GM21786 (cell line): ENCODE measurements at regions not wholly inside any gene's neighbourhood (a gene's known extent, or its start where the extent isn't known, plus 50 kb on each side); places are given as distances from the start of the nearest gene placed in this dataset.
"Not testable (repeated sequence)": the region's sequence is repeated elsewhere in the genome, so short reads cannot be mapped to it uniquely, and the experiment has no call there.

ENCODE experiments used
- ATAC-seq: cut with Tn5 transposase; IDR thresholded peaks from one replicate; pipeline ENCODE4 v1.9.1; 2021; ENCODE audit not compliant: unreplicated experiment

- ATAC-seq: no peak
Measured at GRCh38 chr10:6885284-6885683, 305.2 kb upstream of the PRKCQ start.

GRCh38 chr10:6881987-6882386 is 301.9 kb upstream of the PRKCQ start:
- ATAC-seq: no peak

- ATAC-seq: no peak
Measured at GRCh38 chr10:6877722-6878392, 297.8 kb upstream of the PRKCQ start.

- no peak for ATAC-seq
Measured at GRCh38 chr10:6877336-6877721, 297.3 kb upstream of the PRKCQ start.

GRCh38 chr10:6875269-6875865 is 295.3 kb upstream of the PRKCQ start:
- no peak for ATAC-seq

GRCh38 chr10:6871128-6871527 is 291.1 kb upstream of the PRKCQ start:
- ATAC-seq: no peak

GRCh38 chr10:6868036-6868725 is 288.1 kb upstream of the PRKCQ start:
- ATAC-seq: no peak

- no peak for ATAC-seq
Measured at GRCh38 chr10:6866757-6867156, 286.7 kb upstream of the PRKCQ start.

GRCh38 chr10:6864142-6864541 is 284.1 kb upstream of the PRKCQ start:
- ATAC-seq: no peak

- ATAC-seq: no peak
Measured at GRCh38 chr10:6863381-6863780, 283.3 kb upstream of the PRKCQ start.

GRCh38 chr10:6850452-6850851 is 270.4 kb upstream of the PRKCQ start:
- ATAC-seq: no peak

GRCh38 chr10:6847561-6847960 is 267.5 kb upstream of the PRKCQ start:
- ATAC-seq: no peak

- ATAC-seq: no peak
Measured at GRCh38 chr10:6843894-6844650, 264.0 kb upstream of the PRKCQ start.

GRCh38 chr10:6843481-6843881 is 263.4 kb upstream of the PRKCQ start:
- ATAC-seq: no peak

- no peak for ATAC-seq
Measured at GRCh38 chr10:6842722-6843121, 262.6 kb upstream of the PRKCQ start.

- no peak for ATAC-seq
Measured at GRCh38 chr10:6841761-6842160, 261.7 kb upstream of the PRKCQ start.

- no peak for ATAC-seq
Measured at GRCh38 chr10:6840766-6841165, 260.7 kb upstream of the PRKCQ start.

- ATAC-seq: no peak
Measured at GRCh38 chr10:6840201-6840691, 260.2 kb upstream of the PRKCQ start.

- no peak for ATAC-seq
Measured at GRCh38 chr10:6838118-6838517, 258.0 kb upstream of the PRKCQ start.

GRCh38 chr10:6833458-6834011 is 253.5 kb upstream of the PRKCQ start:
- no peak for ATAC-seq

- not testable (repeated sequence) for ATAC-seq
Measured at GRCh38 chr10:6830981-6831380, 250.9 kb upstream of the PRKCQ start.
